ENCODE measurements at regions not wholly inside any gene's neighbourhood (a gene's known extent, or its start where the extent isn't known, plus 50 kb on each side); places are given as distances from the start of the nearest gene placed in this dataset.

GRCh38 chr9:16070455-16071145 lies 517.8 kb downstream of the CCDC171 start:
- H3K36me3 ChIP-seq = no peaks in the 10 kb centered on the region
- ATAC-seq (ENCODE audit: insufficient number of reproducible peaks, low FRiP score, low read depth) = no peak

GRCh38 chr9:16071400-16071799 lies 518.6 kb downstream of the CCDC171 start:
- no peak for TF ChIP-seq CTCF (IDR thresholded peaks at IDR 0.05)
- Histone ChIP-seq H3K27me3 (replicated peaks; ENCODE audit: insufficient read depth) (no peaks in the 10 kb centered on the region), H3K4me3 (no peak overlapping the region), H3K27ac (no peak overlapping the region), H3K36me3 (no peaks in the 10 kb centered on the region), H3K9me3 (no peaks in the 10 kb centered on the region), H3K4me1 (ENCODE audit: control insufficient read depth in 1 of 2, low read depth in 2 of 2) (no peaks in the 10 kb centered on the region)
- no peak for DNase-seq (ENCODE audit: low spot score)
- ATAC-seq (ENCODE audit: insufficient number of reproducible peaks, low FRiP score, low read depth) = no peak

More at GRCh38 chr9:16070455-16071145, 517.8 kb downstream of the CCDC171 start:
- H3K4me3 ChIP-seq = no peak overlapping the region
- H3K9me3 ChIP-seq = no peaks in the 10 kb centered on the region
- TF ChIP-seq CTCF (IDR thresholded peaks at IDR 0.05) = no peak
- no peak overlapping the region for H3K27ac ChIP-seq
- no peaks in the 10 kb centered on the region for H3K27me3 ChIP-seq (replicated peaks; ENCODE audit: insufficient read depth)
- DNase-seq (ENCODE audit: low spot score) = no peak
- no peaks in the 10 kb centered on the region for H3K4me1 ChIP-seq (ENCODE audit: control insufficient read depth in 1 of 2, low read depth in 2 of 2)

GRCh38 chr9:16074963-16075362 lies 522.1 kb downstream of the CCDC171 start:
- Histone ChIP-seq H3K27ac (no peak overlapping the region), H3K4me3 (no peak overlapping the region), H3K4me1 (ENCODE audit: control insufficient read depth in 1 of 2, low read depth in 2 of 2) (no peaks in the 10 kb centered on the region), H3K9me3 (no peaks in the 10 kb centered on the region), H3K36me3 (no peaks in the 10 kb centered on the region), H3K27me3 (replicated peaks; ENCODE audit: insufficient read depth) (no peaks in the 10 kb centered on the region)
- DNase-seq (ENCODE audit: low spot score) = no peak
- ATAC-seq (ENCODE audit: insufficient number of reproducible peaks, low FRiP score, low read depth) = no peak
- no peak for TF ChIP-seq CTCF (IDR thresholded peaks at IDR 0.05)

- H3K9me3 ChIP-seq = no peaks in the 10 kb centered on the region
- no peak for ATAC-seq (ENCODE audit: insufficient number of reproducible peaks, low FRiP score, low read depth)
- H3K27me3 ChIP-seq (replicated peaks; ENCODE audit: insufficient read depth) = no peaks in the 10 kb centered on the region
- no peaks in the 10 kb centered on the region for H3K4me1 ChIP-seq (ENCODE audit: control insufficient read depth in 1 of 2, low read depth in 2 of 2)
- no peak overlapping the region for H3K4me3 ChIP-seq
- TF ChIP-seq CTCF (IDR thresholded peaks at IDR 0.05) = no peak
- no peaks in the 10 kb centered on the region for H3K36me3 ChIP-seq
- H3K27ac ChIP-seq = no peak overlapping the region
- no peak for DNase-seq (ENCODE audit: low spot score)
Measured at GRCh38 chr9:16075696-16076095, 522.9 kb downstream of the CCDC171 start.

- no peak for TF ChIP-seq CTCF (IDR thresholded peaks at IDR 0.05)
- Histone ChIP-seq H3K27ac (no peak overlapping the region), H3K9me3 (no peaks in the 10 kb centered on the region), H3K27me3 (replicated peaks; ENCODE audit: insufficient read depth) (no peaks in the 10 kb centered on the region), H3K4me3 (no peak overlapping the region), H3K4me1 (ENCODE audit: control insufficient read depth in 1 of 2, low read depth in 2 of 2) (no peaks in the 10 kb centered on the region), H3K36me3 (no peaks in the 10 kb centered on the region)
- ATAC-seq (ENCODE audit: insufficient number of reproducible peaks, low FRiP score, low read depth) (no peak), DNase-seq (ENCODE audit: low spot score) (no peak)
Measured at GRCh38 chr9:16076511-16076910, 523.7 kb downstream of the CCDC171 start.

Measured in thoracic aorta (tissue), 2 donors.